DND-41 (cell line): ENCODE measurements at regions not wholly inside any gene's neighbourhood (a gene's known extent, or its start where the extent isn't known, plus 50 kb on each side); places are given as distances from the start of the nearest gene placed in this dataset.

ENCODE experiments used
- ATAC-seq: fragments of 200-7000 bp; cut with Tn5 transposase; 3 replicates; pipeline ENCODE4 v1.9.1; 2021; ENCODE audit warnings: low read depth; ENCODE audit not compliant: insufficient read depth
- DNase-seq: peaks from one replicate; pipeline ENCODE4 v3.0.0-alpha.2; 2020
- H2AFZ ChIP-seq: 2 replicates; pipeline ENCODE4 v1.6.0; 2012; ENCODE audit warnings: low read depth, low read length
- H3K27ac ChIP-seq: 2 replicates; pipeline ENCODE4 v1.5.1; 2012; ENCODE audit warnings: low read length, inconsistent platforms
- H3K27me3 ChIP-seq: fragments of 200-600 bp; sonication (generic); 2 replicates; pipeline ENCODE4 v1.6.0; 2012; ENCODE audit warnings: low read length, mild to moderate bottlenecking, inconsistent platforms; ENCODE audit not compliant: insufficient read depth, poor library complexity
- H3K36me3 ChIP-seq: 2 replicates; pipeline ENCODE4 v1.5.1; 2012; ENCODE audit warnings: low read length, inconsistent platforms; ENCODE audit not compliant: insufficient read depth
- H3K4me1 ChIP-seq: 2 replicates; pipeline ENCODE4 v1.5.1; 2012; ENCODE audit warnings: mild to moderate bottlenecking, low read length; ENCODE audit not compliant: insufficient read depth
- H3K4me2 ChIP-seq: 2 replicates; pipeline ENCODE4 v1.6.0; 2012; ENCODE audit warnings: mild to moderate bottlenecking, moderate library complexity, low read length, inconsistent platforms; ENCODE audit not compliant: insufficient read depth
- H3K4me3 ChIP-seq, 2 experiments: fragments of 200-600 bp in 1 of 2; shearing (Covaris generic) in 1 of 2; 2 replicates each; pipeline ENCODE4 v1.5.1; 2012 to 2016; ENCODE audit warnings: inconsistent platforms in 2 of 2, low read length in 2 of 2, mild to moderate bottlenecking in 2 of 2, low read depth in 1 of 2, moderate library complexity in 1 of 2
- H3K79me2 ChIP-seq: 2 replicates; pipeline ENCODE4 v1.6.0; 2012; ENCODE audit warnings: low read length, inconsistent platforms; ENCODE audit not compliant: insufficient read depth
- H3K9ac ChIP-seq: 2 replicates; pipeline ENCODE4 v1.6.0; 2012; ENCODE audit warnings: low read depth, mild to moderate bottlenecking, inconsistent platforms, low read length, moderate library complexity
- H3K9me3 ChIP-seq: 2 replicates; pipeline ENCODE4 v1.5.1; 2012; ENCODE audit warnings: low read length, moderate library complexity, mild to moderate bottlenecking, inconsistent platforms; ENCODE audit not compliant: insufficient read depth, severe bottlenecking
- H4K20me1 ChIP-seq: 2 replicates; pipeline ENCODE4 v1.6.0; 2012; ENCODE audit warnings: low read length; ENCODE audit not compliant: insufficient read depth
- CTCF ChIP-seq: IDR thresholded peaks from 2 replicates; pipeline ENCODE4 v1.5.1; 2012; ENCODE audit warnings: borderline replicate concordance, low read length, moderate library complexity, mild to moderate bottlenecking; ENCODE audit not compliant: poor library complexity, severe bottlenecking; ENCODE audit errors: extremely low read depth
- EZH2 ChIP-seq: IDR thresholded peaks from 3 replicates; pipeline ENCODE4 v1.6.1; 2012; ENCODE audit warnings: borderline replicate concordance, low read depth, mild to moderate bottlenecking, moderate library complexity, low read length, inconsistent platforms; ENCODE audit not compliant: severe bottlenecking

GRCh38 chr12:131568336-131568735, 142.6 kb upstream of the SFSWAP start:
- TF ChIP-seq EZH2 (no peak), CTCF (no peak)
- H3K9ac ChIP-seq = no peak overlapping the region
- no peak overlapping the region for H3K4me2 ChIP-seq
- no peaks in the 10 kb centered on the region for H3K9me3 ChIP-seq
- H3K79me2 ChIP-seq = no peaks in the 10 kb centered on the region
- no peak overlapping the region for H3K27ac ChIP-seq
- DNase-seq (no peak), ATAC-seq (no peak)
- H4K20me1 ChIP-seq = no peaks in the 10 kb centered on the region
- H3K36me3 ChIP-seq = no peaks in the 10 kb centered on the region
- H3K4me1 ChIP-seq = no peaks in the 10 kb centered on the region
- H3K27me3 ChIP-seq = peaks cover 3% of the 10 kb centered on the region
- no peak overlapping the region for H3K4me3 ChIP-seq
- no peak overlapping the region for H2AFZ ChIP-seq

- Histone ChIP-seq H3K27me3 (peaks cover 3% of the 10 kb centered on the region), H3K4me1 (no peaks in the 10 kb centered on the region), H3K4me3 (no peak overlapping the region), H3K9ac (no peak overlapping the region), H3K79me2 (no peaks in the 10 kb centered on the region), H3K9me3 (no peaks in the 10 kb centered on the region), H2AFZ (no peak overlapping the region), H3K4me2 (no peak overlapping the region), H3K27ac (no peak overlapping the region), H4K20me1 (no peaks in the 10 kb centered on the region), H3K36me3 (no peaks in the 10 kb centered on the region)
- ATAC-seq = no peak
- no peak for DNase-seq
- TF ChIP-seq EZH2 (no peak), CTCF (no peak)
Observed at GRCh38 chr12:131570596-131570995, 140.3 kb upstream of the SFSWAP start.

- Histone ChIP-seq H3K9ac (no peak overlapping the region), H3K27me3 (peaks cover 3% of the 10 kb centered on the region), H4K20me1 (no peaks in the 10 kb centered on the region), H3K36me3 (no peaks in the 10 kb centered on the region), H3K9me3 (no peaks in the 10 kb centered on the region), H3K79me2 (no peaks in the 10 kb centered on the region), H3K4me2 (no peak overlapping the region), H3K4me1 (no peaks in the 10 kb centered on the region), H3K4me3 (no peak overlapping the region), H2AFZ (no peak overlapping the region), H3K27ac (no peak overlapping the region)
- TF ChIP-seq EZH2 = no peak
- no peak for ATAC-seq
- DNase-seq = no peak
Observed at GRCh38 chr12:131571827-131572226, 139.1 kb upstream of the SFSWAP start.

GRCh38 chr12:131572626-131573025, 138.3 kb upstream of the SFSWAP start:
- Histone ChIP-seq H3K4me1 (no peaks in the 10 kb centered on the region), H4K20me1 (no peaks in the 10 kb centered on the region), H3K27me3 (peaks cover 3% of the 10 kb centered on the region), H3K79me2 (no peaks in the 10 kb centered on the region), H3K9me3 (no peaks in the 10 kb centered on the region), H3K36me3 (no peaks in the 10 kb centered on the region), H3K9ac (no peak overlapping the region), H2AFZ (no peak overlapping the region), H3K4me2 (no peak overlapping the region), H3K27ac (no peak overlapping the region), H3K4me3 (no peak overlapping the region)
- TF ChIP-seq EZH2 (no peak), CTCF (no peak)
- ATAC-seq (no peak), DNase-seq (no peak)
